IPS-20b (cell line): ENCODE measurements at regions not wholly inside any gene's neighbourhood (a gene's known extent, or its start where the extent isn't known, plus 50 kb on each side); places are given as distances from the start of the nearest gene placed in this dataset.
"Not testable (repeated sequence)": the region's sequence is repeated elsewhere in the genome, so short reads cannot be mapped to it uniquely, and the experiment has no call there.

Experiments used
- H3K27ac ChIP-seq: one replicate; pipeline ENCODE4 v1.5.1; 2013; ENCODE audit warnings: low read length
- H3K27me3 ChIP-seq: 2 replicates; pipeline ENCODE4 v1.6.1; 2013; ENCODE audit warnings: mild to moderate bottlenecking, low read length, inconsistent platforms; ENCODE audit not compliant: insufficient read depth
- H3K36me3 ChIP-seq: 2 replicates; pipeline ENCODE4 v1.6.1; 2013; ENCODE audit warnings: low read depth, mild to moderate bottlenecking, inconsistent platforms, low read length, moderate library complexity; ENCODE audit not compliant: insufficient read depth
- H3K4me1 ChIP-seq: 2 replicates; pipeline ENCODE4 v1.6.1; 2013; ENCODE audit warnings: mild to moderate bottlenecking, control low read depth, inconsistent platforms, low read length, moderate library complexity; ENCODE audit not compliant: insufficient read depth
- H3K4me3 ChIP-seq: 2 replicates; pipeline ENCODE4 v1.5.1; 2013; ENCODE audit warnings: mild to moderate bottlenecking, low read length, inconsistent platforms
- H3K9ac ChIP-seq: 2 replicates; pipeline ENCODE4 v1.6.1; 2013; ENCODE audit warnings: low read depth, mild to moderate bottlenecking, inconsistent platforms, low read length, moderate library complexity
- H3K9me3 ChIP-seq: 2 replicates; pipeline ENCODE4 v1.6.1; 2013; ENCODE audit warnings: mild to moderate bottlenecking, low read depth, low read length, inconsistent platforms; ENCODE audit not compliant: insufficient read depth

GRCh38 chr19:57008432-57008831, 111.4 kb upstream of the USP29 start:
- Histone ChIP-seq H3K4me3 (no peak overlapping the region), H3K27me3 (no peaks in the 10 kb centered on the region), H3K36me3 (no peaks in the 10 kb centered on the region), H3K27ac (no peak overlapping the region), H3K9ac (no peak overlapping the region), H3K9me3 (peaks cover 85% of the 10 kb centered on the region), H3K4me1 (no peaks in the 10 kb centered on the region)

GRCh38 chr19:57010541-57010940, 109.2 kb upstream of the USP29 start:
- no peaks in the 10 kb centered on the region for H3K4me1 ChIP-seq
- no peak overlapping the region for H3K27ac ChIP-seq
- no peaks in the 10 kb centered on the region for H3K36me3 ChIP-seq
- no peaks in the 10 kb centered on the region for H3K27me3 ChIP-seq
- no peak overlapping the region for H3K9ac ChIP-seq
- no peak overlapping the region for H3K4me3 ChIP-seq
- peaks cover 93% of the 10 kb centered on the region for H3K9me3 ChIP-seq

- peaks cover 83% of the 10 kb centered on the region for H3K9me3 ChIP-seq
- H3K36me3 ChIP-seq = no peaks in the 10 kb centered on the region
- H3K27me3 ChIP-seq = no peaks in the 10 kb centered on the region
- no peak overlapping the region for H3K4me3 ChIP-seq
- H3K4me1 ChIP-seq = no peaks in the 10 kb centered on the region
- H3K9ac ChIP-seq = no peak overlapping the region
- no peak overlapping the region for H3K27ac ChIP-seq
Observed at GRCh38 chr19:57016076-57016475, 103.7 kb upstream of the USP29 start.

GRCh38 chr19:57016491-57016890, 103.3 kb upstream of the USP29 start:
- Histone ChIP-seq H3K27ac (no peak overlapping the region), H3K9me3 (peaks cover 84% of the 10 kb centered on the region), H3K9ac (no peak overlapping the region), H3K36me3 (no peaks in the 10 kb centered on the region), H3K4me3 (no peak overlapping the region), H3K4me1 (no peaks in the 10 kb centered on the region), H3K27me3 (no peaks in the 10 kb centered on the region)

GRCh38 chr19:57025491-57025890, 94.3 kb upstream of the USP29 start:
- Histone ChIP-seq H3K27ac (no peak overlapping the region), H3K9me3 (peaks cover 96% of the 10 kb centered on the region), H3K36me3 (no peaks in the 10 kb centered on the region), H3K4me1 (no peaks in the 10 kb centered on the region), H3K27me3 (no peaks in the 10 kb centered on the region), H3K4me3 (no peak overlapping the region), H3K9ac (no peak overlapping the region)

GRCh38 chr19:57026476-57026875, 93.3 kb upstream of the USP29 start:
- H3K36me3 ChIP-seq = no peaks in the 10 kb centered on the region
- no peak overlapping the region for H3K27ac ChIP-seq
- no peaks in the 10 kb centered on the region for H3K4me1 ChIP-seq
- no peaks in the 10 kb centered on the region for H3K27me3 ChIP-seq
- H3K4me3 ChIP-seq = no peak overlapping the region
- H3K9me3 ChIP-seq = peaks cover 99% of the 10 kb centered on the region
- H3K9ac ChIP-seq = no peak overlapping the region

- H3K27me3 ChIP-seq = no peaks in the 10 kb centered on the region
- H3K36me3 ChIP-seq = no peaks in the 10 kb centered on the region
- no peak overlapping the region for H3K9ac ChIP-seq
- peaks cover 99% of the 10 kb centered on the region for H3K9me3 ChIP-seq
- no peak overlapping the region for H3K27ac ChIP-seq
- H3K4me3 ChIP-seq = no peak overlapping the region; the same call in 1 of the 2 replicates
- no peaks in the 10 kb centered on the region for H3K4me1 ChIP-seq
Observed at GRCh38 chr19:57027360-57027759, 92.4 kb upstream of the USP29 start.

- no peak overlapping the region for H3K9ac ChIP-seq
- no peaks in the 10 kb centered on the region for H3K36me3 ChIP-seq
- peaks cover 99% of the 10 kb centered on the region for H3K9me3 ChIP-seq
- no peaks in the 10 kb centered on the region for H3K27me3 ChIP-seq
- no peak overlapping the region for H3K4me3 ChIP-seq
- no peaks in the 10 kb centered on the region for H3K4me1 ChIP-seq
- H3K27ac ChIP-seq = no peak overlapping the region
Observed at GRCh38 chr19:57028804-57029525, 90.8 kb upstream of the USP29 start.

GRCh38 chr19:57031106-57031505, 88.7 kb upstream of the USP29 start:
- peaks cover 96% of the 10 kb centered on the region for H3K9me3 ChIP-seq
- no peaks in the 10 kb centered on the region for H3K27me3 ChIP-seq
- no peak overlapping the region for H3K4me3 ChIP-seq
- no peaks in the 10 kb centered on the region for H3K36me3 ChIP-seq
- H3K27ac ChIP-seq = no peak overlapping the region
- no peak overlapping the region for H3K9ac ChIP-seq
- no peaks in the 10 kb centered on the region for H3K4me1 ChIP-seq

GRCh38 chr19:57033576-57033975, 86.2 kb upstream of the USP29 start:
- Histone ChIP-seq H3K9me3 (peaks cover 96% of the 10 kb centered on the region), H3K27ac (no peak overlapping the region), H3K27me3 (no peaks in the 10 kb centered on the region), H3K4me1 (no peaks in the 10 kb centered on the region), H3K9ac (no peak overlapping the region), H3K4me3 (no peak overlapping the region), H3K36me3 (no peaks in the 10 kb centered on the region)

GRCh38 chr19:57034544-57034943, 85.2 kb upstream of the USP29 start:
- no peaks in the 10 kb centered on the region for H3K36me3 ChIP-seq
- no peak overlapping the region for H3K4me3 ChIP-seq
- H3K9ac ChIP-seq = no peak overlapping the region
- no peak overlapping the region for H3K27ac ChIP-seq
- H3K27me3 ChIP-seq = no peaks in the 10 kb centered on the region
- no peaks in the 10 kb centered on the region for H3K4me1 ChIP-seq
- peaks cover 96% of the 10 kb centered on the region for H3K9me3 ChIP-seq

GRCh38 chr19:57035740-57036139, 84.0 kb upstream of the USP29 start:
- not testable (repeated sequence) for H3K4me1 ChIP-seq, H3K27me3 ChIP-seq, H3K9ac ChIP-seq, H3K4me3 ChIP-seq, H3K36me3 ChIP-seq, H3K27ac ChIP-seq
- peaks cover 97% of the 10 kb centered on the region for H3K9me3 ChIP-seq
